ENCODE measurements at regions not wholly inside any gene's neighbourhood (a gene's known extent, or its start where the extent isn't known, plus 50 kb on each side); places are given as distances from the start of the nearest gene placed in this dataset.

DNA sequence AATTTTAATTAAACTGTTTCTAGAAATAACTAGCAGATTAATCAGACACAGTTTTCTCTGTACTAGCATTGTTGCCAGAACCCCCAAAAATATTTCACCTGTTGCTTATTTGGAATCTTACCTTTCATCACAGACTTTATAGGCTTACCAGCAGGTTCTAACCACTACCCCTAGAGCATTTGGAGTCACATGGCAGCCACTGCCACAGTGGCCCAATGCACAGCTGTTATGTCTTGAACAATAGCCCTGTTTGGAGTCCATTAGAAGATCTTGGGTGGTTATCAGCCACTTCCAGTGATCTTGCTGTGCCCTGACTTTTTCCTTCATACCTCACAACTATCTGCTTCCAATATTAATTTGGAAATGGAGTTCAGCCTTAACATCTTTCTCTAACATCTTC is 186.2 kb upstream of the TANK start:
- Histone ChIP-seq H4K20me1 (replicated peaks; ENCODE audit: insufficient read depth) (no peaks in the 10 kb centered on the region), H3K27ac (ENCODE audit: low read depth) (no peak overlapping the region), H3K27me3 (ENCODE audit: insufficient read depth) (no peaks in the 10 kb centered on the region), H3K4me2 (no peak overlapping the region), H3K36me3 (ENCODE audit: insufficient read depth) (no peaks in the 10 kb centered on the region), H2AFZ (no peak overlapping the region), H3K9me2 (ENCODE audit: insufficient read depth) (0 out of 2 replicates have a peak, but pooled peaks cover under 1% of the 10 kb centered on the region), H3K79me2 (replicated peaks; ENCODE audit: insufficient read depth) (no peaks in the 10 kb centered on the region), H3K4me3 (no peak overlapping the region), H3K4me1 (ENCODE audit: insufficient read depth) (no peaks in the 10 kb centered on the region), H3F3A (replicated peaks; ENCODE audit: low read depth) (no peaks in the 10 kb centered on the region)
- DNase-seq (ENCODE audit: low spot score) (no peak), ATAC-seq (no peak)
- TF ChIP-seq EZH2phosphoT487 (IDR thresholded peaks at IDR 0.05; ENCODE audit: unreplicated experiment) (no peak), STAT1 (IDR thresholded peaks at IDR 0.05; ENCODE audit: unreplicated experiment) (no peak), ZNF462 (CRISPR knock-in tag; IDR thresholded peaks at IDR 0.05) (no peak), CTCF (conservative IDR thresholded peaks at IDR 0.05; ENCODE audit: low read depth in 2 of 2) (no peak), NANOG (IDR thresholded peaks at IDR 0.05; ENCODE audit: borderline replicate concordance) (no peak)
- no peak overlapping the region for H3K27ac Mint-ChIP-seq
- H3K36me3 Mint-ChIP-seq (ENCODE audit: low read depth): peaks cover 6% of the 10 kb centered on the region; the same call in 1 of the 3 replicates
- no peak overlapping the region for H3K4me3 Mint-ChIP-seq
- peaks cover 2% of the 10 kb centered on the region; the same call in 1 of the 3 replicates for H3K4me1 Mint-ChIP-seq
- H3K27me3 Mint-ChIP-seq (ENCODE audit: insufficient read depth, low read depth, poor library complexity): no peaks in the 10 kb centered on the region
- peaks cover 4% of the 10 kb centered on the region; the same call in 1 of the 3 replicates for H3K9me3 Mint-ChIP-seq
